H9 (cell line): ENCODE measurements at regions not wholly inside any gene's neighbourhood (a gene's known extent, or its start where the extent isn't known, plus 50 kb on each side); places are given as distances from the start of the nearest gene placed in this dataset.

ENCODE experiments used
- DNase-seq: peaks from one replicate; pipeline ENCODE4 v3.0.0-alpha.2; 2017
- H2AFZ ChIP-seq: one replicate; pipeline ENCODE4 v1.6.1; 2013; ENCODE audit warnings: mild to moderate bottlenecking, low read length, control low read depth, moderate library complexity
- H2AK5ac ChIP-seq: 2 replicates; pipeline ENCODE4 v1.6.1; 2013; ENCODE audit warnings: low read length, control low read depth, mixed read lengths; ENCODE audit not compliant: insufficient read length
- H2BK120ac ChIP-seq: one replicate; pipeline ENCODE4 v1.6.1; 2013; ENCODE audit warnings: low read depth, mild to moderate bottlenecking, low read length, control low read depth, inconsistent platforms; ENCODE audit not compliant: poor library complexity, severe bottlenecking
- H2BK12ac ChIP-seq: 2 replicates; pipeline ENCODE4 v1.6.1; 2013; ENCODE audit warnings: low read length, control low read depth, mixed read lengths, low read depth; ENCODE audit not compliant: insufficient read length
- H2BK15ac ChIP-seq: 2 replicates; pipeline ENCODE4 v1.6.1; 2013; ENCODE audit warnings: low read depth, low read length, control low read depth
- H2BK20ac ChIP-seq: one replicate; pipeline ENCODE4 v1.6.1; 2013; ENCODE audit warnings: low read depth, mild to moderate bottlenecking, low read length, control low read depth, inconsistent platforms; ENCODE audit not compliant: poor library complexity, severe bottlenecking
- H2BK5ac ChIP-seq: 2 replicates; pipeline ENCODE4 v1.6.1; 2013; ENCODE audit warnings: low read length, control low read depth, mixed read lengths; ENCODE audit not compliant: insufficient read length
- H3K14ac ChIP-seq: 2 replicates; pipeline ENCODE4 v1.6.1; 2013; ENCODE audit warnings: low read length, control low read depth; ENCODE audit not compliant: insufficient read depth
- H3K18ac ChIP-seq: 2 replicates; pipeline ENCODE4 v1.6.1; 2013; ENCODE audit warnings: low read depth, mild to moderate bottlenecking, mixed read lengths, low read length, control low read depth; ENCODE audit not compliant: insufficient read length
- H3K23ac ChIP-seq: 2 replicates; pipeline ENCODE4 v1.6.1; 2013; ENCODE audit warnings: low read length, control low read depth, mixed read lengths, low read depth; ENCODE audit not compliant: insufficient read length
- H3K23me2 ChIP-seq: 2 replicates; pipeline ENCODE4 v1.6.1; 2013; ENCODE audit warnings: low read depth, mild to moderate bottlenecking, mixed read lengths, low read length, control low read depth; ENCODE audit not compliant: insufficient read length, poor library complexity, severe bottlenecking
- H3K27ac ChIP-seq: 2 replicates; pipeline ENCODE4 v1.5.1; 2013; ENCODE audit warnings: low read length, control low read depth, mixed read lengths, low read depth; ENCODE audit not compliant: insufficient read length
- H3K27me3 ChIP-seq: 2 replicates; pipeline ENCODE4 v1.6.1; 2013; ENCODE audit warnings: low read length, control low read depth, inconsistent platforms; ENCODE audit not compliant: insufficient read depth
- H3K4ac ChIP-seq: 2 replicates; pipeline ENCODE4 v1.6.1; 2013; ENCODE audit warnings: low read depth, mild to moderate bottlenecking, control low read depth, inconsistent platforms, low read length, moderate library complexity
- H3K4me1 ChIP-seq: 2 replicates; pipeline ENCODE4 v1.6.1; 2013; ENCODE audit warnings: low read length, control low read depth, inconsistent platforms; ENCODE audit not compliant: insufficient read depth
- H3K4me2 ChIP-seq: 2 replicates; pipeline ENCODE4 v1.6.1; 2013; ENCODE audit warnings: low read length, control low read depth, mixed read lengths; ENCODE audit not compliant: insufficient read length, insufficient read depth
- H3K56ac ChIP-seq: 2 replicates; pipeline ENCODE4 v1.6.1; 2013; ENCODE audit warnings: low read depth, mild to moderate bottlenecking, mixed read lengths, low read length, control low read depth; ENCODE audit not compliant: insufficient read length
- H3K79me1 ChIP-seq: 2 replicates; pipeline ENCODE4 v1.6.1; 2013; ENCODE audit warnings: low read depth, mild to moderate bottlenecking, moderate library complexity, low read length, control low read depth, inconsistent platforms; ENCODE audit not compliant: insufficient read depth, poor library complexity, severe bottlenecking
- H3K79me2 ChIP-seq: 2 replicates; pipeline ENCODE4 v1.6.1; 2013; ENCODE audit warnings: low read length, control low read depth, inconsistent platforms; ENCODE audit not compliant: insufficient read depth
- H3K9ac ChIP-seq: 2 replicates; pipeline ENCODE4 v1.6.1; 2013; ENCODE audit warnings: low read length, control low read depth, mixed read lengths; ENCODE audit not compliant: insufficient read length; ENCODE audit errors: extremely low read depth
- H3K9me3 ChIP-seq: one replicate; pipeline ENCODE4 v1.6.1; 2013; ENCODE audit warnings: low read depth, low read length, inconsistent platforms; ENCODE audit not compliant: control insufficient read depth
- H3T11ph ChIP-seq: one replicate; pipeline ENCODE4 v1.6.1; 2013; ENCODE audit warnings: mild to moderate bottlenecking, low read length, control low read depth, inconsistent platforms
- H4K20me1 ChIP-seq: one replicate; pipeline ENCODE4 v1.6.1; 2013; ENCODE audit not compliant: control insufficient read depth, insufficient read length, insufficient read depth
- H4K5ac ChIP-seq: 2 replicates; pipeline ENCODE4 v1.6.1; 2013; ENCODE audit warnings: low read depth, mild to moderate bottlenecking, mixed read lengths, low read length, control low read depth; ENCODE audit not compliant: insufficient read length
- H4K8ac ChIP-seq: replicated peaks from 2 replicates; pipeline ENCODE4 v1.6.1; 2013; ENCODE audit warnings: low read length, control low read depth, mixed read lengths, low read depth; ENCODE audit not compliant: insufficient read length
- H4K91ac ChIP-seq: 2 replicates; pipeline ENCODE4 v1.6.1; 2013; ENCODE audit warnings: low read depth, mild to moderate bottlenecking, moderate library complexity, mixed read lengths, low read length, control low read depth; ENCODE audit not compliant: insufficient read length
- H3K27ac Mint-ChIP-seq, 3 experiments: 2 replicates in 2 of 3; 3 replicates in 1 of 3; pipeline ENCODE4 v1.8.0; 2020 to 2021; ENCODE audit warnings: mixed read lengths in 3 of 3, mild to moderate bottlenecking in 1 of 3, moderate library complexity in 1 of 3
- H3K27me3 Mint-ChIP-seq: 2 replicates; pipeline ENCODE4 v1.8.0; 2021; ENCODE audit warnings: low read depth, mild to moderate bottlenecking, moderate library complexity, mixed read lengths
- H3K36me3 Mint-ChIP-seq, 3 experiments: 2 replicates in 2 of 3; 3 replicates in 1 of 3; pipeline ENCODE4 v1.8.0; 2020 to 2021; ENCODE audit warnings: low read depth in 3 of 3, mixed read lengths in 3 of 3; ENCODE audit not compliant: insufficient read depth in 1 of 3
- H3K4me1 Mint-ChIP-seq, 2 experiments: 2 replicates each; pipeline ENCODE4 v1.8.0; 2020; ENCODE audit warnings: mixed read lengths in 2 of 2
- H3K4me3 Mint-ChIP-seq, 2 experiments: 2 replicates in 1 of 2; 3 replicates in 1 of 2; pipeline ENCODE4 v1.8.0; 2020 to 2021; ENCODE audit warnings: mild to moderate bottlenecking in 2 of 2, mixed read lengths in 2 of 2, moderate library complexity in 1 of 2
- H3K9me3 Mint-ChIP-seq, 2 experiments: 2 replicates in 1 of 2; 3 replicates in 1 of 2; pipeline ENCODE4 v1.8.0; 2020; ENCODE audit warnings: mild to moderate bottlenecking in 2 of 2, mixed read lengths in 2 of 2, moderate library complexity in 1 of 2
- WGBS: extraction: QIAGEN DNeasy Blood & Tissue Kit; methylation state at CpG from one replicate; pipeline ENCODE4 v1.1.7; 2013; ENCODE audit warnings: missing lambda C conversion rate, low lambda C conversion rate, mixed read lengths; ENCODE audit not compliant: insufficient read length; ENCODE audit errors: extremely low coverage; 5-methylcytosine and 5-hydroxymethylcytosine counted together
- TF ChIP-seq, protein P1 (sequence below): fragments of 200-600 bp; sonication (generic); conservative IDR thresholded peaks from 3 replicates; pipeline ENCODE4 v1.8.0; 2021; ENCODE audit warnings: antibody characterized with exemption, mild to moderate bottlenecking

DNA sequence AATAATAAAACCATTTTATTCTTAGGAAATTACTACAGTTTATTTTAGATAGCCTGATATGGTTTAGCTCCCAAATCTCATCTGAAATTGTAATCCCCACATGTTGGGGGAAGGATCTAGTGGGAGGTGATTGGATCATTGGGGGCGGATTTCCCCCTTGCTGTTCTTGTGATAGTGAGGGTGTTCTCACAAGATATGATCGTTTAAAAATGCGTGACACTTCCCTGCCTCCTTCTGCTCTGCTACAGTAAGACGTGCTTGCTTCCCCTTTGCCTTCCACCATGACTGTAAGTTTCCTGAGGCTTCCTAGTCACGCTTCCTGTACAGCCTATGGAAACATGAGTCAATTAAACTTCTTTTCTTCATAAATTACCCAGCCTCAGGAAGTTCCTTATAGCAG is 122.4 kb upstream of the FGF10 start:
- H3K4me1 ChIP-seq: no peaks in the 10 kb centered on the region
- H3K4me1 Mint-ChIP-seq: peaks cover 0 to 1% of the 10 kb centered on the region in 2 experiments; a peak in 2 of 4 replicates

More for the DNA sequence above, 122.4 kb upstream of the FGF10 start:
- Histone ChIP-seq H3K56ac (no peak overlapping the region), H4K20me1 (no peaks in the 10 kb centered on the region), H3K27ac (no peak overlapping the region), H3K4me2 (no peak overlapping the region), H3K79me1 (no peaks in the 10 kb centered on the region), H3K9ac (no peak overlapping the region), H3K18ac (no peak overlapping the region), H3K27me3 (no peaks in the 10 kb centered on the region), H2AFZ (no peak overlapping the region), H3K4ac (no peak overlapping the region), H2BK15ac (no peak overlapping the region), H3K79me2 (no peaks in the 10 kb centered on the region), H2BK120ac (no peak overlapping the region), H4K91ac (no peak overlapping the region), H2BK12ac (no peak overlapping the region), H4K8ac (no peak overlapping the region), H2BK5ac (no peak overlapping the region), H3K23ac (no peak overlapping the region), H3K9me3 (no peaks in the 10 kb centered on the region), H3K14ac (no peak overlapping the region), H2AK5ac (no peak overlapping the region), H4K5ac (no peak overlapping the region), H3K23me2 (no peaks in the 10 kb centered on the region), H2BK20ac (no peak overlapping the region), H3T11ph (no peak overlapping the region)
- Mint-ChIP-seq H3K27ac (no peak overlapping the region), H3K36me3 (no peaks in the 10 kb centered on the region), H3K27me3 (no peaks in the 10 kb centered on the region), H3K9me3 (no peaks in the 10 kb centered on the region), H3K4me3 (no peak overlapping the region)
- TF ChIP-seq, protein P1, sequence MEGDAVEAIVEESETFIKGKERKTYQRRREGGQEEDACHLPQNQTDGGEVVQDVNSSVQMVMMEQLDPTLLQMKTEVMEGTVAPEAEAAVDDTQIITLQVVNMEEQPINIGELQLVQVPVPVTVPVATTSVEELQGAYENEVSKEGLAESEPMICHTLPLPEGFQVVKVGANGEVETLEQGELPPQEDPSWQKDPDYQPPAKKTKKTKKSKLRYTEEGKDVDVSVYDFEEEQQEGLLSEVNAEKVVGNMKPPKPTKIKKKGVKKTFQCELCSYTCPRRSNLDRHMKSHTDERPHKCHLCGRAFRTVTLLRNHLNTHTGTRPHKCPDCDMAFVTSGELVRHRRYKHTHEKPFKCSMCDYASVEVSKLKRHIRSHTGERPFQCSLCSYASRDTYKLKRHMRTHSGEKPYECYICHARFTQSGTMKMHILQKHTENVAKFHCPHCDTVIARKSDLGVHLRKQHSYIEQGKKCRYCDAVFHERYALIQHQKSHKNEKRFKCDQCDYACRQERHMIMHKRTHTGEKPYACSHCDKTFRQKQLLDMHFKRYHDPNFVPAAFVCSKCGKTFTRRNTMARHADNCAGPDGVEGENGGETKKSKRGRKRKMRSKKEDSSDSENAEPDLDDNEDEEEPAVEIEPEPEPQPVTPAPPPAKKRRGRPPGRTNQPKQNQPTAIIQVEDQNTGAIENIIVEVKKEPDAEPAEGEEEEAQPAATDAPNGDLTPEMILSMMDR: no peak
- DNase-seq: no peak
- no CpG with 5 or more reads among the region's 5 CpGs for WGBS
